Parathyroid adenoma (tissue), 2 donors: ENCODE measurements at regions not wholly inside any gene's neighbourhood (a gene's known extent, or its start where the extent isn't known, plus 50 kb on each side); places are given as distances from the start of the nearest gene placed in this dataset.

Experiments used
- H2AFZ ChIP-seq: fragments of 300-600 bp; sonication (generic); one replicate; pipeline ENCODE4 v1.7.0; 2017; ENCODE audit warnings: antibody characterized with exemption, mild to moderate bottlenecking
- H3K27ac ChIP-seq: fragments of 300-600 bp; sonication (generic); one replicate; pipeline ENCODE4 v1.7.0; 2017
- H3K27me3 ChIP-seq: fragments of 300-600 bp; sonication (generic); one replicate; pipeline ENCODE4 v1.7.0; 2017; ENCODE audit warnings: low read length; ENCODE audit not compliant: control insufficient read depth, insufficient read depth
- H3K36me3 ChIP-seq: fragments of 300-600 bp; sonication (generic); one replicate; pipeline ENCODE4 v1.7.0; 2017; ENCODE audit warnings: low read length; ENCODE audit not compliant: control insufficient read depth, insufficient read depth
- H3K4me1 ChIP-seq: fragments of 300-600 bp; sonication (generic); one replicate; pipeline ENCODE4 v1.7.0; 2017; ENCODE audit warnings: control low read depth
- H3K4me2 ChIP-seq: fragments of 300-600 bp; sonication (generic); one replicate; pipeline ENCODE4 v1.7.0; 2017; ENCODE audit warnings: low read length
- H3K4me3 ChIP-seq: fragments of 300-600 bp; sonication (generic); one replicate; pipeline ENCODE4 v1.7.0; 2017; ENCODE audit warnings: low read depth, low read length
- H3K79me2 ChIP-seq: fragments of 300-600 bp; sonication (generic); one replicate; pipeline ENCODE4 v1.7.0; 2017; ENCODE audit warnings: control low read depth
- H3K9ac ChIP-seq: fragments of 300-600 bp; sonication (generic); one replicate; pipeline ENCODE4 v1.7.0; 2017; ENCODE audit warnings: mild to moderate bottlenecking
- H3K9me3 ChIP-seq: fragments of 300-600 bp; sonication (generic); one replicate; pipeline ENCODE4 v1.7.0; 2017; ENCODE audit warnings: low read length; ENCODE audit not compliant: control insufficient read depth
- CTCF ChIP-seq: fragments of 300-600 bp; sonication (generic); IDR thresholded peaks from one replicate; pipeline ENCODE4 v1.7.0; 2017; ENCODE audit warnings: antibody characterized with exemption, mild to moderate bottlenecking
- donor health status: primary hyperparathyroidism.

- H3K79me2 ChIP-seq, result no peaks in the 10 kb centered on the region
- no peak overlapping the region for H3K4me3 ChIP-seq
Measured at GRCh38 chrX:39629001-39629400, 468.8 kb downstream of the BCOR start.

GRCh38 chrX:39630344-39630743 lies 467.4 kb downstream of the BCOR start:
- no peak overlapping the region for H3K4me2 ChIP-seq
- no peaks in the 10 kb centered on the region for H3K4me1 ChIP-seq
- no peaks in the 10 kb centered on the region for H3K79me2 ChIP-seq
- H2AFZ ChIP-seq, result no peak overlapping the region
- H3K9me3 ChIP-seq, result no peaks in the 10 kb centered on the region
- H3K36me3 ChIP-seq, result no peaks in the 10 kb centered on the region
- no peak for TF ChIP-seq CTCF
- no peak overlapping the region for H3K9ac ChIP-seq
- H3K4me3 ChIP-seq, result no peak overlapping the region
- H3K27me3 ChIP-seq, result no peaks in the 10 kb centered on the region
- H3K27ac ChIP-seq, result no peak overlapping the region

More at GRCh38 chrX:39629001-39629400, 468.8 kb downstream of the BCOR start:
- Histone ChIP-seq H3K9me3 (no peaks in the 10 kb centered on the region), H3K4me1 (no peaks in the 10 kb centered on the region), H2AFZ (no peak overlapping the region), H3K27me3 (no peaks in the 10 kb centered on the region), H3K9ac (no peak overlapping the region), H3K27ac (no peak overlapping the region), H3K36me3 (no peaks in the 10 kb centered on the region), H3K4me2 (no peak overlapping the region)
- no peak for TF ChIP-seq CTCF

GRCh38 chrX:39631276-39632229 lies 466.2 kb downstream of the BCOR start:
- no peaks in the 10 kb centered on the region for H3K27me3 ChIP-seq
- no peak overlapping the region for H3K4me3 ChIP-seq
- no peaks in the 10 kb centered on the region for H3K4me1 ChIP-seq
- H3K4me2 ChIP-seq, result no peak overlapping the region
- H3K27ac ChIP-seq, result no peak overlapping the region
- no peaks in the 10 kb centered on the region for H3K79me2 ChIP-seq
- no peaks in the 10 kb centered on the region for H3K9me3 ChIP-seq
- H3K36me3 ChIP-seq, result no peaks in the 10 kb centered on the region
- H2AFZ ChIP-seq, result no peak overlapping the region
- H3K9ac ChIP-seq, result no peak overlapping the region
- TF ChIP-seq CTCF, result no peak

- H3K4me3 ChIP-seq, result no peak overlapping the region
- no peak overlapping the region for H3K27ac ChIP-seq
- no peak for TF ChIP-seq CTCF
- H3K4me1 ChIP-seq, result no peaks in the 10 kb centered on the region
- no peaks in the 10 kb centered on the region for H3K27me3 ChIP-seq
- H3K9ac ChIP-seq, result no peak overlapping the region
- no peak overlapping the region for H3K4me2 ChIP-seq
- no peaks in the 10 kb centered on the region for H3K9me3 ChIP-seq
- no peaks in the 10 kb centered on the region for H3K36me3 ChIP-seq
- no peaks in the 10 kb centered on the region for H3K79me2 ChIP-seq
- H2AFZ ChIP-seq, result no peak overlapping the region
Measured at GRCh38 chrX:39633293-39633692, 464.5 kb downstream of the BCOR start.

GRCh38 chrX:39636481-39636880 lies 461.3 kb downstream of the BCOR start:
- H2AFZ ChIP-seq, result no peak overlapping the region
- H3K4me1 ChIP-seq, result no peaks in the 10 kb centered on the region
- no peaks in the 10 kb centered on the region for H3K79me2 ChIP-seq
- H3K9ac ChIP-seq, result no peak overlapping the region
- no peak overlapping the region for H3K4me3 ChIP-seq
- TF ChIP-seq CTCF, result no peak
- no peaks in the 10 kb centered on the region for H3K27me3 ChIP-seq
- H3K4me2 ChIP-seq, result no peak overlapping the region
- no peaks in the 10 kb centered on the region for H3K36me3 ChIP-seq
- no peak overlapping the region for H3K27ac ChIP-seq
- H3K9me3 ChIP-seq, result no peaks in the 10 kb centered on the region
